Left colon (tissue), 2 donors: ENCODE measurements at regions not wholly inside any gene's neighbourhood (a gene's known extent, or its start where the extent isn't known, plus 50 kb on each side); places are given as distances from the start of the nearest gene placed in this dataset.

Source experiments
- ATAC-seq: fragments of 200-7000 bp; cut with Tn5 transposase; one replicate; pipeline ENCODE4 v1.9.1; 2020; ENCODE audit warnings: mild to moderate bottlenecking, moderate library complexity
- DNase-seq, 2 donors: peaks; one replicate each; pipeline ENCODE4 v3.0.0-alpha.2; 2020
- intact Hi-C, 2 donors: fragments of 100-400 bp; cut with DNase I in 1 of 2; cut with micrococcal nuclease in 1 of 2; formaldehyde crosslinking; loops; one replicate each; pipeline versions ENCODE4 v1.11.2 to v1.14.0; 2022; cut with DNase I, micrococcal nuclease
- donor health status: DM: no; HTN: no; CAD: no.
- donor health status: DM: yes; HTN: yes; CAD: no.

DNA sequence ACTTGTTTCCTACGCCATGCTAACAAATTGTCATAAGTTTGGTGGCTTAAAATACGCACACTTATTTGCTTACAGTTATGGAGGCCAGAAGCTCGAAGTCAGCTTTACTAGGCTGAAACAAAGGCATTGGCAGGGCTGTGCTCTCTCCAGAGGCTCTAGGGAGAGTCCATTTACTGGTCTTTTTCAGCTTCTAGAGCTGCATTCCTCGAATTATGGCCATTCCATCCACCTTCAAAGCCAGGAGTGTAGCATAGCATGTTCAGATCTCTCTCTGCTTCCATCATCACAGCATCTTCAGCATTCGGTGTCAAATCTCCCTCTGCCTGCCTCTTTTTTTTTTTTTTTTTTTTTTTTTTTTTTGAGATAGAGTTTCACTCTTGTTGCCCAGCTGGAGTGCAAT is 670.2 kb downstream of the ACTL7B start:
- ATAC-seq (no peak), DNase-seq (no peak)
- intact Hi-C loops: no loop called here

DNA sequence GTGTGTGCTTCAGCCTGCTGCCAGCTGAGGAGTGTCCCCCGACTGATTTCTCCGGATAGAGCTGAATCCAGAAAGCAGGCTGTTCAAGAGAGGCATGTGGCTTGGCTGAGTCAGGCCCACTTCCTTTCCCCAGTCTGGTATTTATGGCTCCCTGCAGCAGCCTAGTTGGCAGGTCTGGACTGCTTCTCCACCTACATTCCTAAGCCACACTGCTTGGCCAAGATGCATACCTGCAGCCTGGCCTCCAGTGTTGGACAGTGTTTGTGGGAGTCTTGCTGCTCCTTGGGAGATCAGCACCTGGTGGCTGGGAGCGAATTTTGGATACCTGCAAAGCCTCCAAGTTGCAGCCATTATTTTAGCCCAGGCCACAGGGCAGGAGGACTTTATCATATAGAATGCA is 670.8 kb downstream of the ACTL7B start:
- ATAC-seq (peak; percentile 93), DNase-seq (peak; percentile 23 to 69)
- intact Hi-C loops: no loop called here

DNA sequence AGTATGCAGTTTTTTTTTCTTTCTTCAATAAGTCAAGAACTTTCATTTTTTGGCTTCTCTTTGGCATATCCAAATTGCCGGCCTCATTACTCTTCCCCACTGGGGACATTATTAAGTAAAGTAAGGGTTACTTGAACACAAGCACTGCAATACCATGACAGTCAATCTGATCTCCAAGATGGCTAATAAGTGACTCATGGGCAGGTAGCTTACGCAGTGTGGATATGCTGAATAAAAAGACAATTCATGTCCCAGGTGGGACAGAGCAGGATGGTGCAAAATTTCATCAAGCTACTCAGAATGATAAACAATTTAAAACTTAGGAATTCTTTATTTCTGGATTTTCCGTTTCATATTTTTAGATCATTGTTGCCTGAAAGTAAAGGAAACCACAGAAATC is 671.8 kb downstream of the ACTL7B start:
- intact Hi-C loops: no loop called here
- no peak for ATAC-seq
- no peak for DNase-seq

DNA sequence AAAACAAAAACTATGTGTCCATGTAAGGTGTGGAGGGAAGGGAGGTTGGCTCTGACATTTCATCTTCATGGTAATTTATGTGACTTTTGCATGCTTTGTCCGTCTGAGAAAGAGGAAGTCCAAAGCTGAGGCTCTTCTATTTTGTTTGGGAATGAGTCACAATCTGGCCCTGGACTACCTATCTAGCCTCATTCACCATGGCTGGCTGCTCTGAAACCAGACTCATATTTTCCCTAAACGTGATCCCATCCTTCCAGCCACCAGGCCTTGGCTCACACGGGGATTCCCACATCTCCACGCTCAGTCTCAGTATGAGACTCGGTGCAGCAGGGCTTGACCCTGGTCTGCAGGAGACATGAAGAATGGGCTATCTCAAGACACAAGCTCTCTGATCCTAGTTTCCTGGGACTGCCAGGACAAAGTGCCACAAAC is 672.8 kb downstream of the ACTL7B start:
- peak; percentile 25 for ATAC-seq
- intact Hi-C loops: no loop called here
- no peak for DNase-seq

DNA sequence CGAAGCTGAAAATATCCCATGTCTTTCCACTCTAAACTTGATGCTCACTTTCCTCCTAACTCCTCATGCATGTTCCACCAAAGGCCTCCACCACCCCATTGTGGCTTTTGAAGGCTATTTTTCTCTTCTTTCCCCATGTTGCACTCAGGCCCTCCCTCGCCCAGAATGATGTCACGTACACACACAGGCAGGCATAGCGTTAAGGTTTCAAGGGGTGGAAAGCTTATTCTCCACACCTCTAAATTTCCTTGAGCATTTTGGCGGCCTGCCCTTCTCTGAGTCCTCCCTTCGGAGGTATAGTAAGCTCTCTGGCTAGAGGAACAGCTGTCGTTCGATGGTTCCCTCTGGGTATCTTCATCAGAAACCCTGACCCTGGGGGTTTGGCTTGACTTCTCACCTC is 673.5 kb downstream of the ACTL7B start:
- ATAC-seq: no peak
- DNase-seq: no peak
- intact Hi-C loops: no loop called here

DNA sequence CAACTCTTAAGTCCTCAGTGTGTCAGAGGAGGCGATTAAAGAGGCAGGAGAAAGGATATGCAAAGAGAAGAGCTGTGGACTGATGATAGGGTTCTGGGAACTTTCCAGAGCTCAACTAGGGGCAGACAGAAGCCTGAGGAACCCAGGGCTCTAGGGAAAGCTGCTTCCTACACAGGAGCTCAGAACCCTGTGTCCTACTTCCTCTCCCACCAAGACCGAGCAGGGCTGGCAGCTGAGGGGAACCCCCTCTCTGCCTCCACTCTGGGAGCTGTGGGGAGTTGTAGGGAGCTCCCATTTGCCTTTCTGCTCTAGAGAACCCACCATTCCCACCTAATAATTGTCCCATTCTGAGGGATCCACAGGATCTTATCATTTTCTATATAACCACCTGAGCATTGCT is 674.3 kb downstream of the ACTL7B start:
- intact Hi-C loops: no loop called here
- ATAC-seq (no peak), DNase-seq (no peak)

DNA sequence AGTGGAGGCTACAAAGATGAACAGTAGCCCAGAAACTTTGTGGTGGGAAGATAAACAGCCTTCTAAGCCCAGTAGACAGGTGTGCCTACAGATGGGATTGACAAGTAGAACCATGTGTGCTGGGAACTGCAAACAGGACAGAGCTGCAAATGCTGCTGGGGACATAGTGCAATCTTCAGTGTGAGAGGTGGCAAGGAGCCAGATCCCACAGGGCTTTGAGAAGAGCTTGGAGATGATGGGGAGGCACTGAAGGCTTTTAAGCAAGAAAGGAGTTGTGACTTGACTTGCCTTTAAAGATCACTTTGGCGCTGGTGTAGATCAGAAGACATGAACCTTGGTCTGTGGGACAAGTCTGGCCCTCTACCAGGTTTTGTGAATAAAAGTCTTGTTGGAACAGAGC is 675.2 kb downstream of the ACTL7B start:
- intact Hi-C loops: no loop called here
- DNase-seq: peak; percentile 54 to 65
- peak; percentile 77 for ATAC-seq

DNA sequence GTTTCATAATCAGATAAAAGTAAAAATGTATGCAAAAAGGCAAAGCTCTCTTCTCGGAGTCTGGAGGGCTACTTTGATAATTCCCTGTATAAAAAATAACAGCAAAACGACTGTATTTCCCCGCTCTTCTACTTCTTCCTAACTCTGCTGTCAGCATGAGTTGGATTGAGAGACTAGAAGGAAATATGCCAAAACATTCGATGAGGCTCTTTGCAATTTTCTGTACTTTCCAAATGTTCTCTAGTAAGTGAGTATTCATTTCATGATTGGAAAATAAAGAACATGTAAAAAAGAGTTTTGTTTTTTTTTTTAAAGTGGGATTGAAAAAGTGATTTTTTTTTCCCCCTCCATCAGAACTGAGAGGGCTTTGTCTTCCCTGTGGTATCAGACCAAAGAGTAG is 677.5 kb downstream of the ACTL7B start:
- ATAC-seq: no peak
- DNase-seq: no peak
- intact Hi-C loops: no loop called here

DNA sequence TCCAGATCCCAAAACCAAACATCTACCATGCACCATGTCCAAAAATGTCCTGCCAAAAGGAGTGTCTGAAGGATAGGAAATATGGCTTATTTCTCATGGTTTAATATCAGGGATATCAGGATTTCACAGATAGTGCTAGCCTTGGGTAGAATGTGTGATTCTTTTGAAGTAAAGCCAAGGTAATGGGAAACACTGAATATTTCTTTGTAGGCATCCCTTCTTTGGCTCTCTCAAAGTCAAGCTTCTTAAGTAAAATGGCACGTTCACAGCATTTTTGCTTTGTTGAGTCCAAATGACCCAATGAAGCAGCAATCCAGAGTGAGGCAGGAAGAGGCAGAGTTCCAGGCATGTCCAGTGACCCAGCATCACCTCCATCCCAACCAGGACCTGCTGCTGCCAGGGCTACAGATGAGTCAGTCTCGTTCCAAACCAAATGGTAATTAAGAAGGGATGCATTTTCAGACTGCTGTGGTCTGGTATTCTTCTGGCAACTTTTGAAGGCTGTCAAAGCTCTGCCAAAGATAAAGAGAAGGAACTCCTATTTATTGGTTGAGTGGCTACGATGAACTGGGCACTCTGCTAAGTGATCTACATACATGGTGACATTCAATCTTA is 678.8 kb upstream of the KLF4 start:
- ATAC-seq (no peak), DNase-seq (no peak)
- intact Hi-C loops: no loop called here

DNA sequence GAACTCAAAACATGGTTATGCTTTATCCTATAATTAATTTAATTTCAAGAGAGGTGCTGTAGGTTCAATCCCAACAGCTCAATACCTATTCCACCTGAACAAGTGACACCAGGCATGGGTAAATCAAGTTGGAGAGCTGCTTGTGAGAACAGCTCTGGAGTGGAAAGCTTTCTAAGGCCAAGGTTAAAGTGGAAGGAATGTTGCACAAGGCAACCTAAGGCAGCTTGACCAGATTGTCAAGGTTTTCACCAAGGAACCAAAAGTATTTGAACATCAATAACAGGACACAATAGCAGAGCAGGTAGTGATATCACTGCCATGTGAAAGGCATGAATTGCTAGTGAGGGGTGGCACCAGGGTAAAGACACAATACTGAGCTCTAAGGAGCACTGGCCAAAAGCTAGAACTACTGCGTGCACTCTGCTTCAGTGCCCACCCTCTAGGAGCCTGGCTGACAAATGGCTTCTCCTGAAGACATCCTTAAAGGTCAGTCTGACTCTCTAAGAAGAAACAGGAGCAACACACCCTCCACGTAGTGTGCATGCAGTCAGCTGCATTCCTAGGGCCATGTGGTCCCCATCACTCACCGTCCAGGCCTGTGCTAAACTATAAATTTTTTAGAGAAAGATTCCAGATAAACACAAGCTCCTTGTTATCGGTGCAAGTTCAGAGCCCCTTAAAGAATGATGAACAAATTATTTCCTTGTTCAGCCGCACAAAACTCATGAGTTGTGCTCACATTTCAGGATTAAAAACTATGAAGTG is 677.7 kb upstream of the KLF4 start:
- intact Hi-C loops: no loop called here
- DNase-seq (no peak), ATAC-seq (no peak)

DNA sequence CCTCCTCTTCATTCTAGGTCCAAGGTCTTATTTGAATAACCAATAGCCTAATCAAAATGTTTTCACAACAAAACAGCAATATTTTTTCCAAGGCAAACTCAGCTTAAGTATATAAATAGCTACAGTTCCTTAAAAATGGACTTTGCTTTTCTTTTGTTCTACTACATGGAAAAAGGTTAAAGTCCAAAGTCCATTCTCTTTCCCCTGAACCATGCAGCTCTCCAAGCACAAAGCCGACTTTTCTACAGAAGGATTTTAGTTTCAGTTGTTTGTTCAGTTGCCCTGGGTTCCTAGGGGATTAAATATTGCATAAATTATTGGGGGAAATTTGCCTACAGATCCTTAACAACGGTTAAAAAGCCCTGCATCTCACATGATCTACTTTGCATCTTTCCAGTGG is 677.0 kb upstream of the KLF4 start:
- no peak for DNase-seq
- intact Hi-C loops: no loop called here
- ATAC-seq: peak; percentile 68

DNA sequence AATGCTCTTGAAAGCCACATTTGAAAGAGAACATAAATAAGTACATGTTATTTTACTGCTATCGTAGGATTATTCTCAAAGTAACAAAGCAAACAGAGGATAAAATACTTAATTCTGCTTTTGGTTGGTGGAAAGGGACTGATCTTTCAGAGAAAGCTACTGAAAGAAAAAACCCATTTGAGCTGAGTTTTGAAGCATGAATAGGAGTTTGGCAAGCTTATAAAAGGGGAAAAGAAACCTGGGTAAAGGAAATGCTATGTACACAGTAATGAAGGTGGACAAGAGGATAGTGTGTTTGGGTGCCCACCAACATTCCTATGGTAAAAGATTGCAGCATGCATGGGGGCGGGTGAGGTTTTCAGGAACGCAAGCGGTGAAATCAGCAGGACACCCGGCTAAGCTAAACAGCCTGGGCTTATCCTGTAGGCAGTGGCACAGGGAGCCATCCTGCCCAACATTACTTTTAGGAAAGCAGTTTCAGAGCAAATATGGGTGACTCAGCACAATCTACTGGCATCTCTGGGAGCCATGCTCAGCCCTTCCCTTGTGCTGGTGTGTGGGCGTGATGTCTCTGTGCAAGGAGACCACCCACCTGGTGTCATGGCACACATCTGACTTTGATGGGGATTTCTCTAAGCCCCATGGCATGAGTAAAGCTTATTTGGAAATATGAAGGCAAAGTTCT is 673.9 kb upstream of the KLF4 start:
- DNase-seq (no peak), ATAC-seq (no peak)
- intact Hi-C loops: no loop called here

DNA sequence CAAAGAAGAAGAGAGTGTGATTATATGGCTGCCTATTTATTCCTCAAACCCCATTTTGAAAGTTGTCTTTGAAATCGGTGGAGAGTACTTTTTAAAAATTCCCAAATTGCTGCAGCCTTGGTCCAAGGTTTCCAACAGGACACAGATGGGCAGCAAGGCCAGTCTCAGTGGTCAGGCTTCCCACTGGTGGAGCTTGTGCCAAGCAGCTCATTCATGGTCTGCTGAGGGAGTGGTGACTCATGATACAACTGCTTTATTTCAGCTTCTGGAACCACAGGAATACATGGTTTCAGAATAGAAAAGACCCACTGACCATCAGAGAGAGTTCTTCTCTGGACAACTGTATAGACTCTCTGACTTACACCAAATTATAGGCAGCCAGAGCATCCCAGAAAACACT is 673.1 kb upstream of the KLF4 start:
- intact Hi-C loops: no loop called here
- DNase-seq (no peak), ATAC-seq (no peak)

DNA sequence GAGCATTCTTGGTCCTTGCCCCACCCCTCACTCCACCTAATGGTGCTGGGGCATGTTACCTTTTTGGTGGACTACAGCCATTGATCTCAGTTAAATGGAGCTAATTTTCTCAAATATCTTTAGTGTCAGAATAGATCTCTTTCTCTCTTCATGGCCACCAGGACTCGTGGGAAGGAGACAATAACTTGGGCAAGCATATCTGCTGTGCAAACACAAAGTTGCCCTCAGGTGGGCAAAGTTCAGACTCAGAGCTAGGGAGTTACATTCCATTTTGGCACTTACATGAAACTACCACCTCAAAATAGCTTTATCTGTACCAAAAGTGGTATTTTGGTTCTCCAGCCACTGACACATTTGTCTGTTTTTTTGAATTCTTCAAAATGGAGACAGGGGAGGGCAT is 671.9 kb upstream of the KLF4 start:
- intact Hi-C loops: no loop called here
- ATAC-seq (peak; percentile 67), DNase-seq (no peak)

DNA sequence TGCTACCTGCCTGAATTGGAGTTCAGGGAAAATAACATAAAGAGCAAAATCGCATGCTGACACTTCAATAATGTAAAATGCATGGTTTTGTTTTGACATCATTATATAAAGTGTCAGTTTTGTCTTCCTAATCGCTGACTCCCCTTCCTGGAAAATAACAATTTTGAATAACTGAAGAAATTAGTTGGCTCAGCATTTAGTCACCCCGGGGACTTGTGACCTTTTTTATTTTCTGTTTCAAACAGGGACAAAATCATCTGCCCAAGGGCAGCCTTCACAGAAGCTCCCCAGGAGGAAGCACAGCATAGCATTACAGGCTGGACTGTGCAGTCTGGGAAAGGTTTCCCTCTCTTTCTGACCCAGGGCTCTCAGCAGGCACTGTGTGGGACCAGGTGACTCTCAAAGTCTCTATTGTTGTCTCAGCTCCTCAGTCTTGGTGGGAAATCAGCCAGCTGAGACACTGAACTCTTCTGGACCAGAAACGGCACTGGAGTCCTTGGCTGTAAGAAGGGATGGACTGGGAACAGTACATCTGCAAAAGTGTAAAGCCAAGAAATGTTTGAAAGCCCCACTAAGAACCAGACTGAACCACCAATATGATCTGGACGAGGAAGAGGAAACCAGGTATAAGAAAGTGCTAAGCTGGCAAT is 671.3 kb upstream of the KLF4 start:
- intact Hi-C loops: no loop called here
- ATAC-seq: no peak
- DNase-seq: no peak

DNA sequence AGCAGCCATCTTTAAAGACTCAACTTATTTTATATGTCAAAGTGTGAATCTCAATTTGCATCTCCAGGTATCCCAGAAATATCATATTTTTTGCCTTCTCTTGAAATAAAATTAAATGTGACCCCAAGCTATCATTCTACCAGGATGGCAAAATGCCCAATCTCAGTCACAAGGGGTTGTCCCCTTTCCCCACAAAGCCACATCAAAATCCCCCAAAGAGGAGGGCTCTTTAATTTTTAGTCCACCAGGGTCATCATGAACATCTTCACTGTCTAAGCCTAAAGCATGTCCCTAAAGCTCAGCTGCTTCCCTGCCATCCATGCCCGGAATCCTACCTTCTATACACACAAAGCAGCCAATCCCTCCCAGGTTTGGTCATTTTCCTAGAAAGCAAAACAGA is 670.5 kb upstream of the KLF4 start:
- DNase-seq: no peak
- intact Hi-C loops: no loop called here
- no peak for ATAC-seq

DNA sequence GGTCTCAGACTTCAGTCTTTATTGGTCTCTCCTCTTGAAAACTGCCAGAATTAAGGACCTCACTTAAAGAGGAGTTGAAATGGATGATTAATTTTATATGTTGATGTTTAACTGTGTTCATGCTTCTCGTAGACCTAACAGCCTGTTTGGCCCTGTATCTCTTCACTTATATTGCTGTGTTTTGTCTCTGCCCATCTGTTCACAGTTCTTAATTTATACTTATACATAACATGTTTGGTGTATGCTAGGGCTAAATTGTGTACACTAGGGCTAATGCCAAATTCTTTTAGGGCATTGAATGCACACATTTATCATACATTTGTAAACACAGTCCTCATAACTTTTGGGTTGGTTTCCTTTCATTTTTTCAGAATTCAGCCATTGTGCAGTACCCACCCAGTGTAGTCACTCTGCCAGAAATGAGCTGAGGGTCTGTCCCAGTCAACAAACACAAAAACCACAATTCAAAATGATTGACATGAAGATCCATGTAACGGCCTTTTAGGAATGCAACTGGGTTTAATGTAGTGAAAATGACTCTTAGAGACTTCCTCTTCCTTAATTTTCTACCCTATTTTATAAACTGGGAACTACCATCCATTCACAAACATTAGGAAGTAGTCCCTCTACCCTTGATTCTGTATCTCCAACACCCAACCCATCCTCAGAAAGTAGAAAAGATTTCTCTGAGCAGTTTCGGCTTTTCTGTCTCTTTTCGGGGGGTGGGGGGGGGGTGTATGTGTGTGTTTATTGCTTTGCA is 668.8 kb upstream of the KLF4 start:
- ATAC-seq (no peak), DNase-seq (no peak)
- intact Hi-C loops: no loop called here

DNA sequence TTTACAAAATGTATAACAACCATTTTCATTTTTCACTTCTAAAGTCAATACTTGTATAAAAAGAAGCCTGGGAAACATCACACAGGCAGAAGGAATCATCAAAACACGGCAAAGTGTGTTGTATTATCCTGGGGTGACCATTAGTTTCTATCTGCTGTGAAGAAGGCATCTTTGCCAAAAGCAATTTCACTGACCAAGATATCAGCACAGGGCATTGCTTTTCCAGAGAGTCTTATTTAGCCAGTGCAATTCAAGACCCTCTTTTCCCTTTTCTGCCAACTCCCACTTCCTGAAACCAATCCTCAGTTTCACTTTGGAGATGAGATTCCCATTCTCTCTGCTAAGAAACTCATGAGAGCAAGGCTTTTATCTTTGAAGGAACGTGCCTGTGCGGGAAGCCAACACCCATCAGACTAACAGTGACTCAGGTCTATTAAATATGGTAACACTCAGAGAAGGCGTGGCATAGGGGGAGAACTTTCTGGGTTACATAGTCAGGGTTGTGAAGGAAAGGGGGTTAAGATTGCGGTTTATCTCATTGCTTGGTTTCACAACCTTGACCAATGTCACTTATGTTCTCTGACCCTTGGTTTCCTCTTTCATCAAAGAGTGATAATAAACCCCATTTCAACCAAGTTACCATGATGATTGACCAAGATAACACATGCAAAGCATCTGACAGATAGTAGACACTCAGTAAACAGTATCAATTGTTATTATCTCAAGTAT is 666.9 kb upstream of the KLF4 start:
- intact Hi-C loops: no loop called here
- ATAC-seq (peak; percentile 96), DNase-seq (peak in 1 of 2 donors; percentile 14)

DNA sequence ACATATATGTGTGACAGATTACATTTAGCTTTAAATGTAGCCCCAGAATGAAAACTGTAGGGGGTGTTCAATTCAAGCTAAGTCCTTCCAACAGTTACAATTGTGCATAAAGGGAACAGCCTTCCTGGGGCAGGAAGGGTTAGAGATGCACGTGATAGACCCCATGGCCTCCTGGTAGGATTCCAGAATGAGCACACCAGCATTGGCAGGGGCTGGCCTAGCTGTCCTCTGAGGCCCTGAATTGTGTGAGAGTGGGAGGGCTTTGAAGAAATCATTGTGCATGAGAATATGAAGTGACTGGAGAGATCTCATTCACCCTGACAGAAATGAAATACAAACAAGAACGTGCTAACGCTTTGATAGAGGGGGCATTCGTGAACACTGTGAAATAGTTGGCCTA is 663.8 kb upstream of the KLF4 start:
- ATAC-seq (no peak), DNase-seq (no peak)
- intact Hi-C loops: no loop called here
